SK-N-SH (cell line): ENCODE measurements at regions not wholly inside any gene's neighbourhood (a gene's known extent, or its start where the extent isn't known, plus 50 kb on each side); places are given as distances from the start of the nearest gene placed in this dataset.

ENCODE experiments used
- CTCF ChIA-PET: fragments of 300-600, 350-600 bp; formaldehyde crosslinking; extraction: SDS; loops from one replicate; lab custom pipeline; 2021; lab: Yijun Ruan, JAX
- POLR2A ChIA-PET: fragments of 350-600 bp; sonication (Branson Sonifier 250); formaldehyde crosslinking; extraction: SDS; loops from one replicate; lab custom pipeline; 2020; ENCODE audit warnings: antibody characterized with exemption, inconsistent platforms; lab: Yijun Ruan, JAX
- DNase-seq: peaks from one replicate; pipeline ENCODE4 v3.0.0; 2012
- H2AFZ ChIP-seq: fragments of 200-600 bp; sonication (generic); 2 replicates; pipeline ENCODE4 v1.8.1; 2016; ENCODE audit warnings: antibody characterized with exemption, mild to moderate bottlenecking, low read depth
- H3F3A ChIP-seq: fragments of 200-600 bp; sonication (generic); replicated peaks from 2 replicates; pipeline ENCODE3; 2016; ENCODE audit warnings: antibody characterized with exemption, mild to moderate bottlenecking; ENCODE audit not compliant: insufficient read depth
- H3K27ac ChIP-seq, 2 experiments: fragments of 200-500 bp in 1 of 2; fragments of 200-600 bp in 1 of 2; sonication (Bioruptor generic) in 1 of 2; sonication (generic), shearing (Covaris generic) in 1 of 2; 2 replicates each; pipeline versions ENCODE4 v1.5.1 to v1.6.1; 2014 to 2016; ENCODE audit warnings: low read depth in 2 of 2, inconsistent platforms in 1 of 2, low read length in 1 of 2, mild to moderate bottlenecking in 1 of 2, mixed read lengths in 1 of 2
- H3K27me3 ChIP-seq: fragments of 200-600 bp; sonication (generic), shearing (Covaris generic); 2 replicates; pipeline ENCODE4 v1.6.1; 2016; ENCODE audit warnings: mixed run types; ENCODE audit not compliant: insufficient read depth
- H3K36me3 ChIP-seq, 2 experiments: fragments of 200-500 bp in 1 of 2; fragments of 200-600 bp in 1 of 2; sonication (Bioruptor generic) in 1 of 2; sonication (generic) in 1 of 2; replicated peaks in 1 of 2; 2 replicates each; pipeline versions ENCODE3 to v1.5.1; 2014 to 2016; ENCODE audit warnings: low read length in 1 of 2, mild to moderate bottlenecking in 1 of 2; ENCODE audit not compliant: insufficient read depth in 2 of 2, control insufficient read depth in 1 of 2
- H3K4me1 ChIP-seq, 2 experiments: fragments of 200-500 bp in 1 of 2; fragments of 200-600 bp in 1 of 2; sonication (Bioruptor generic) in 1 of 2; sonication (generic), shearing (Covaris generic) in 1 of 2; 2 replicates each; pipeline versions ENCODE4 v1.5.1 to v1.6.1; 2014 to 2016; ENCODE audit warnings: low read depth in 1 of 2, low read length in 1 of 2, mixed run types in 1 of 2; ENCODE audit not compliant: insufficient read depth in 2 of 2, control insufficient read depth in 1 of 2
- H3K4me2 ChIP-seq: fragments of 200-600 bp; sonication (generic), shearing (Covaris generic); 2 replicates; pipeline ENCODE4 v1.6.1; 2017; ENCODE audit warnings: mixed run types
- H3K4me3 ChIP-seq, 2 experiments: fragments of 200-500 bp in 1 of 2; fragments of 200-600 bp in 1 of 2; sonication (Bioruptor generic) in 1 of 2; sonication (generic), shearing (Covaris generic) in 1 of 2; 2 replicates each; pipeline versions ENCODE4 v1.5.1 to v1.8.1; 2014 to 2016; ENCODE audit warnings: low read depth in 2 of 2, inconsistent platforms in 1 of 2, low read length in 1 of 2, mild to moderate bottlenecking in 1 of 2, mixed read lengths in 1 of 2, moderate library complexity in 1 of 2
- H3K79me2 ChIP-seq: fragments of 200-600 bp; sonication (generic); 2 replicates; pipeline ENCODE4 v1.8.1; 2017; ENCODE audit warnings: mild to moderate bottlenecking; ENCODE audit not compliant: insufficient read depth
- H3K9ac ChIP-seq: fragments of 200-600 bp; sonication (generic); 2 replicates; pipeline ENCODE4 v1.6.1; 2017; ENCODE audit warnings: mixed run types
- H3K9me2 ChIP-seq: fragments of 200-600 bp; sonication (generic); 2 replicates; pipeline ENCODE4 v1.6.1; 2017; ENCODE audit warnings: mixed run types
- H3K9me3 ChIP-seq: fragments of 200-600 bp; sonication (generic); 2 replicates; pipeline ENCODE4 v1.6.1; 2017; ENCODE audit warnings: mixed run types, mild to moderate bottlenecking, moderate library complexity
- H4K20me1 ChIP-seq: fragments of 200-600 bp; sonication (generic); 2 replicates; pipeline ENCODE4 v1.6.1; 2017; ENCODE audit warnings: mild to moderate bottlenecking, mixed run types; ENCODE audit not compliant: insufficient read depth
- CHD2 ChIP-seq: fragments of 150-350 bp; IDR thresholded peaks from 2 replicates; pipeline ENCODE4 v1.6.1; 2018; ENCODE audit warnings: low read length; ENCODE audit not compliant: partially characterized antibody
- CTCF ChIP-seq: fragments of 200-600 bp; sonication (generic); IDR thresholded peaks from 2 replicates; pipeline ENCODE4 v1.6.1; 2017; ENCODE audit warnings: antibody characterized with exemption, mild to moderate bottlenecking, moderate library complexity
- ELF1 ChIP-seq: IDR thresholded peaks from 2 replicates; pipeline ENCODE4 v1.4.0; 2012
- EP300 ChIP-seq, 2 experiments: IDR thresholded peaks; 2 replicates each; pipeline versions ENCODE4 v1.4.0 to v1.6.1; 2012; ENCODE audit warnings: borderline replicate concordance in 1 of 2, low read depth in 1 of 2, low read length in 1 of 2
- FOSL2 ChIP-seq: IDR thresholded peaks from 2 replicates; pipeline ENCODE4 v1.4.0; 2012; ENCODE audit warnings: low read depth, mild to moderate bottlenecking, moderate library complexity, borderline replicate concordance
- GATA2 ChIP-seq: sonication (generic); formaldehyde crosslinking; IDR thresholded peaks from 2 replicates; pipeline ENCODE4 v1.5.0; 2020; ENCODE audit warnings: mild to moderate bottlenecking, missing genetic modification reagents
- IRF3 ChIP-seq: fragments of 150-350 bp; IDR thresholded peaks from 2 replicates; pipeline ENCODE4 v1.6.1; 2016; ENCODE audit warnings: mild to moderate bottlenecking, low read depth, low read length
- JUND ChIP-seq: IDR thresholded peaks from 2 replicates; pipeline ENCODE4 v1.4.0; 2012
- MAX ChIP-seq: IDR thresholded peaks from 2 replicates; pipeline ENCODE4 v1.4.0; 2012; ENCODE audit warnings: low read depth
- NRF1 ChIP-seq: IDR thresholded peaks from 2 replicates; pipeline ENCODE4 v1.6.1; 2012; ENCODE audit warnings: low read depth, mild to moderate bottlenecking, low read length
- PBX3 ChIP-seq: IDR thresholded peaks from 2 replicates; pipeline ENCODE4; 2012
- RCOR1 ChIP-seq: fragments of 150-350 bp; IDR thresholded peaks from 2 replicates; pipeline ENCODE4 v1.6.1; 2017; ENCODE audit warnings: antibody characterized with exemption, low read length
- REST ChIP-seq: IDR thresholded peaks from 2 replicates; pipeline ENCODE4 v1.6.1; 2012; ENCODE audit warnings: mild to moderate bottlenecking, low read depth, low read length, moderate library complexity
- RFX5 ChIP-seq: IDR thresholded peaks from 2 replicates; pipeline ENCODE4 v1.6.1; 2012; ENCODE audit warnings: mild to moderate bottlenecking, improper control_type of control experiment, low read length
- SIN3A ChIP-seq: IDR thresholded peaks from 2 replicates; pipeline ENCODE4 v1.6.1; 2012; ENCODE audit warnings: low read depth, mild to moderate bottlenecking, low read length, moderate library complexity, borderline replicate concordance
- SMC3 ChIP-seq: IDR thresholded peaks from 2 replicates; pipeline ENCODE4 v1.6.1; 2012; ENCODE audit warnings: low read depth, low read length, improper control_type of control experiment
- TEAD4 ChIP-seq: IDR thresholded peaks from 2 replicates; pipeline ENCODE4 v1.4.0; 2012; ENCODE audit warnings: mild to moderate bottlenecking, borderline replicate concordance; ENCODE audit not compliant: insufficient read depth
- USF2 ChIP-seq: fragments of 150-350 bp; IDR thresholded peaks from 2 replicates; pipeline ENCODE4 v1.6.1; 2017; ENCODE audit warnings: antibody characterized with exemption, low read length, low read depth, borderline replicate concordance
- WGBS: methylation state at CpG from one replicate; pipeline ENCODE4 v1.1.6; 2017; ENCODE audit warnings: low lambda C conversion rate; 5-methylcytosine and 5-hydroxymethylcytosine counted together

- H3K4me2 ChIP-seq: no peak overlapping the region
- no peaks in the 10 kb centered on the region for H4K20me1 ChIP-seq
- no peaks in the 10 kb centered on the region for H3K36me3 ChIP-seq
- 89% methylated on average over 14 of the region's 14 CpGs for WGBS
- no peaks in the 10 kb centered on the region for H3K79me2 ChIP-seq
- no peak overlapping the region for H3K9ac ChIP-seq
- no peaks in the 10 kb centered on the region for H3K27me3 ChIP-seq
- peaks cover 0 to 13% of the 10 kb centered on the region in 2 experiments; a peak in 1 of 4 replicates for H3K4me1 ChIP-seq
- TF ChIP-seq ELF1 (no peak), USF2 (no peak), TEAD4 (no peak), RFX5 (no peak), SIN3A (no peak), JUND (no peak), SMC3 (0 out of 2 replicates have a peak, but pooled peaks have one; percentile 15), EP300 (IDR thresholded peaks at IDR 0.05; ENCODE audit: borderline replicate concordance in 1 of 2, low read depth in 1 of 2, low read length in 1 of 2) (no peak), MAX (no peak), GATA2 (no peak), REST (no peak), NRF1 (no peak), CTCF (peak; percentile 54), CHD2 (no peak), RCOR1 (no peak), PBX3 (no peak), IRF3 (no peak), FOSL2 (no peak)
- TF ChIP-seq, all 33 proteins: peak for 2
- Histone ChIP-seq H3K27ac (no peak overlapping the region), H2AFZ (no peak overlapping the region), H3K4me3 (no peak overlapping the region; a peak in 1 of 4 replicates), H3K9me3 (no peaks in the 10 kb centered on the region), H3F3A (peaks cover 3% of the 10 kb centered on the region), H3K9me2 (no peaks in the 10 kb centered on the region)
- ChIA-PET CTCF (interaction anchor here (1.0 to 2.3 kb wide), 10 partner anchors 9 to 308 kb away, joined by 3 to 10 read pairs (median 4); no protein-coding TSS in a partner anchor), POLR2A (no interaction called here)
- peak; percentile 66 for DNase-seq
Measured at GRCh38 chr10:21171197-21171935, 274.3 kb upstream of the NEBL start.
